Body of pancreas (tissue), 4 donors: ENCODE measurements at regions not wholly inside any gene's neighbourhood (a gene's known extent, or its start where the extent isn't known, plus 50 kb on each side); places are given as distances from the start of the nearest gene placed in this dataset.

Source experiments
- CTCF ChIP-seq, 7 experiments: fragments of 450-650 bp in 4 of 7; fragments of 200-600 bp in 3 of 7; sonication (generic) in 3 of 7; IDR thresholded peaks; one replicate each; pipeline ENCODE4 v1.5.1; 2016 to 2019; ENCODE audit warnings: antibody characterized with exemption in 7 of 7
- POLR2A ChIP-seq, 3 donors: fragments of 450-650 bp; IDR thresholded peaks; one replicate each; pipeline ENCODE4 v1.6.1; 2016; ENCODE audit warnings: antibody characterized with exemption in 3 of 3, mild to moderate bottlenecking in 2 of 3

- TF ChIP-seq CTCF (IDR thresholded peaks at IDR 0.05) (no peak), POLR2A (IDR thresholded peaks at IDR 0.05) (no peak)
Observed at GRCh38 chr6:159483259-159483658, 209.8 kb downstream of the SOD2 start.
